ENCODE measurements at regions not wholly inside any gene's neighbourhood (a gene's known extent, or its start where the extent isn't known, plus 50 kb on each side); places are given as distances from the start of the nearest gene placed in this dataset.

- no peak for TF ChIP-seq CTCF (IDR thresholded peaks at IDR 0.05; ENCODE audit: insufficient read depth, low read depth, low read length)
- no peak for TF ChIP-seq EZH2 (IDR thresholded peaks at IDR 0.05; ENCODE audit: insufficient read depth, low read length)
Observed at GRCh38 chr11:134700101-134700640, 288.1 kb upstream of the B3GAT1 start.

All from astrocyte (in vitro differentiated cells and primary cell).